Stimulated activated memory B cell treated with anti-CD40 and anti-IgM and Interleukin-4, amounts not matched to agents 10 μg/mL and 1 μg/mL and 100 μg/mL, for 72 hours (primary cell): ENCODE measurements at regions not wholly inside any gene's neighbourhood (a gene's known extent, or its start where the extent isn't known, plus 50 kb on each side); places are given as distances from the start of the nearest gene placed in this dataset.
"Not testable (repeated sequence)": the region's sequence is repeated elsewhere in the genome, so short reads cannot be mapped to it uniquely, and the experiment has no call there.

Source experiments
- ATAC-seq: fragments of 150-1000 bp; cut with Tn5 transposase; 2 replicates; pipeline ENCODE4 v1.10.0; 2021
- H3K27ac Mint-ChIP-seq: one replicate; pipeline ENCODE4 v1.8.0; 2022; ENCODE audit warnings: mild to moderate bottlenecking, mixed read lengths
- H3K27me3 Mint-ChIP-seq: one replicate; pipeline ENCODE4 v1.8.0; 2022; ENCODE audit warnings: mixed read lengths
- H3K36me3 Mint-ChIP-seq: one replicate; pipeline ENCODE4 v1.8.0; 2022; ENCODE audit warnings: mixed read lengths
- H3K4me1 Mint-ChIP-seq: one replicate; pipeline ENCODE4 v1.8.0; 2022; ENCODE audit warnings: mixed read lengths
- H3K4me3 Mint-ChIP-seq: one replicate; pipeline ENCODE4 v1.8.0; 2022; ENCODE audit warnings: mild to moderate bottlenecking, moderate library complexity, mixed read lengths
- H3K9me3 Mint-ChIP-seq: one replicate; pipeline ENCODE4 v1.8.0; 2022; ENCODE audit warnings: mixed read lengths

DNA sequence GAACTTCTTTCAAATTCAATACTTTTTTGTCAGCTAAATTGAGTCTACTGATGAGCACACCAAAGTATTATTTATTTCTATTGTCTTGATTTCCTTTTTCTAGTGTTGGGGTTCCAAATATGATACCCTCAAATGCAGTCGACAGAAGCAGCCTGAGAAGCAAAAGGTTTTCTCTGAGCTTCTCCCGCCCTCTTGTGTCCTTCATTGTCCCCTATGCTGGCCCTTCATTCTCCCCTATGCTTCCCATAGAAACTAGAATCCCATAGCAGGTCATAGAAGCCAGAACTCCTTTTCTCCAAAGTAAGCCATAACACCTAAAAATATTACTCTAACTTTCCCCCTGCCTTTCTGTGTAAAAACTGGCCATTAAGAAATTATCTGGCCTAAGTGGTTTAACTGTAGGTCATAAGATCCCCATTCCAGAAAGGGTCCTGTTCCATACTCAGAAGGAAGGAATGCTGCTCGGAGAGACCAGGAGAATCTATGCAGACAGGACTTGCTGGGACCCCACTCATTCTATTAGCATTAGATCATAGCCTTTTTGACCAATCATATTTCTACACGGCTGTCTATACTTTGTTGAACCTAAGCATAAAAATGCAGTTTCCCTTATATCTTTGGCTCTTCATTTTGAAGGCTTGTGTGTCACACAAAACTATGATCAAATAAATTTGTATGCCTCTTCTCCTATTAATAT is 764.6 kb upstream of the PKDCC start:
- Mint-ChIP-seq H3K27me3 (no peaks in the 10 kb centered on the region), H3K4me1 (no peaks in the 10 kb centered on the region), H3K9me3 (peaks cover 3% of the 10 kb centered on the region), H3K36me3 (no peaks in the 10 kb centered on the region), H3K4me3 (no peak overlapping the region), H3K27ac (no peak overlapping the region)
- no peak for ATAC-seq

GRCh38 chr2:41293491-41293890 is 754.3 kb upstream of the PKDCC start:
- no peak overlapping the region for H3K27ac Mint-ChIP-seq

DNA sequence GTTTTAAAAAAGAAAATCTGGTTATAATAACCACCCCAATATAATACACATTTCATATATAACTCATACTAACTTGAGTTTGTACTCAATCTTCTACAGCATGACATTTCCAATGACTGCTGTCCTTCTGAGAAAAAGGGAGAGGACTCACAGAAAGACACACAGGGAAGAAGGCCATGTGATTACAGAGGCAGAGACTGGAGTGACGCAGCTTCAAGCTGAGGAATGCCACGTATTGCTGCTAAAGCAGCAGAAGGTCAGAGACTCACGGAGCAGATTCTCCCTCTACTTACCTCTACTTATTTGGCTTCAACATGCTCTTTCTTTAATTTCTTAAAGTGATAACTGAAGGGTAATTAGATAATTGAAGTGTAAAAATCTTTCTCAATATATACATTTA is 753.5 kb upstream of the PKDCC start:
- H3K4me1 Mint-ChIP-seq, result no peaks in the 10 kb centered on the region
- no peak overlapping the region for H3K27ac Mint-ChIP-seq
- H3K27me3 Mint-ChIP-seq, result no peaks in the 10 kb centered on the region
- H3K9me3 Mint-ChIP-seq, result peaks cover 4% of the 10 kb centered on the region
- H3K4me3 Mint-ChIP-seq, result no peak overlapping the region
- H3K36me3 Mint-ChIP-seq, result no peaks in the 10 kb centered on the region
- no peak for ATAC-seq

More at GRCh38 chr2:41293491-41293890, 754.3 kb upstream of the PKDCC start:
- H3K9me3 Mint-ChIP-seq, result peaks cover 4% of the 10 kb centered on the region
- ATAC-seq, result no peak
- H3K4me1 Mint-ChIP-seq, result no peaks in the 10 kb centered on the region
- H3K4me3 Mint-ChIP-seq, result no peak overlapping the region
- no peaks in the 10 kb centered on the region for H3K36me3 Mint-ChIP-seq
- no peaks in the 10 kb centered on the region for H3K27me3 Mint-ChIP-seq

DNA sequence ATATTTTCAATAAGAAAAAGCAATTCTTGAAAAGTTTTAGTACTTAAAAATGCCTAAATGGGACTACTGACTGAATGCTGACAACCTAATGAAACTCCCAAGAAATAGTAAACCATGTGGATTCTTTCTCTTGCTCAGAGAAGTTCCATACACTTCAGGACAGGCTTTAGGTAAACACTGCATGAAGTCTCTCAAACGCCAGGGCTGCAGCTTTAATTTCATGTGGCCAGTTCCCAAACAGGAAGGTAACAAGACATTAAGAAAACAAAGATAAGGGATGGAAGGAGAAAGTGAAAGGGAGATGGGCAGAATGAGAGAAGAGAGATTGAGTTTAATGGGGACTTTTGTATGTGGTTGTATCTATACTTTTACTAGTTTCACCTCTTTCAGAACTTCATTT is 734.7 kb upstream of the PKDCC start:
- Mint-ChIP-seq H3K27me3 (no peaks in the 10 kb centered on the region), H3K36me3 (no peaks in the 10 kb centered on the region), H3K4me1 (no peaks in the 10 kb centered on the region), H3K27ac (no peak overlapping the region), H3K9me3 (no peaks in the 10 kb centered on the region), H3K4me3 (no peak overlapping the region)
- no peak for ATAC-seq

GRCh38 chr2:41314511-41315070 is 733.2 kb upstream of the PKDCC start:
- no peak overlapping the region for H3K27ac Mint-ChIP-seq
- no peak for ATAC-seq
- no peaks in the 10 kb centered on the region for H3K4me1 Mint-ChIP-seq
- H3K36me3 Mint-ChIP-seq, result no peaks in the 10 kb centered on the region
- H3K27me3 Mint-ChIP-seq, result no peaks in the 10 kb centered on the region
- no peak overlapping the region for H3K4me3 Mint-ChIP-seq
- no peaks in the 10 kb centered on the region for H3K9me3 Mint-ChIP-seq

GRCh38 chr2:41319437-41319836 is 728.4 kb upstream of the PKDCC start:
- no peak for ATAC-seq
- H3K27ac Mint-ChIP-seq, result no peak overlapping the region

DNA sequence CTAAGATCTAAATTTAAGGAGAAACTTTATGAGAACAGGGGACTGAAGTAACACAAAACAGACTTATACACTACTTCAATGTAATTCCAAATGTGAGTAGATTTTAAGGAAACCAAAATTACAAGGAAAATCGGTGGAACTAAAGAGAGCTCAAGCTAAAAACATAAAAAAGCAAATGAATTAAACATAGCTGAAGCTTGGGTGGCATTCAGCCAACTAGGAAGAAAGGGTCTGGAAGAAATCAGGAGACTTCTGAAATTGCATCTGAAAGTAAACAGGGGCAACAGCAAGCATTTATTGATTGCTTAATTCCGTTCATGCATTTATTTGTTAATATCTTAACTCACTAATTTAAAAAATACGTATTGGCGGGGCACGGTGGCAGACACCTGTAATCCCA is 727.3 kb upstream of the PKDCC start:
- Mint-ChIP-seq H3K27me3 (no peaks in the 10 kb centered on the region), H3K4me3 (no peak overlapping the region), H3K9me3 (peaks cover 2% of the 10 kb centered on the region), H3K36me3 (no peaks in the 10 kb centered on the region), H3K27ac (no peak overlapping the region), H3K4me1 (no peaks in the 10 kb centered on the region)
- ATAC-seq, result no peak

More at GRCh38 chr2:41319437-41319836, 728.4 kb upstream of the PKDCC start:
- Mint-ChIP-seq H3K36me3 (no peaks in the 10 kb centered on the region), H3K27me3 (no peaks in the 10 kb centered on the region), H3K4me3 (no peak overlapping the region), H3K9me3 (peaks cover 2% of the 10 kb centered on the region), H3K4me1 (no peaks in the 10 kb centered on the region)

- peaks cover 2% of the 10 kb centered on the region for H3K9me3 Mint-ChIP-seq
- no peak overlapping the region for H3K27ac Mint-ChIP-seq
- H3K4me3 Mint-ChIP-seq, result no peak overlapping the region
- H3K36me3 Mint-ChIP-seq, result no peaks in the 10 kb centered on the region
- H3K4me1 Mint-ChIP-seq, result no peaks in the 10 kb centered on the region
- no peaks in the 10 kb centered on the region for H3K27me3 Mint-ChIP-seq
- ATAC-seq, result no peak
Measured at GRCh38 chr2:41321351-41321750, 726.5 kb upstream of the PKDCC start.

GRCh38 chr2:41326851-41327250 is 721.0 kb upstream of the PKDCC start:
- Mint-ChIP-seq H3K27ac (no peak overlapping the region), H3K9me3 (peaks cover 2% of the 10 kb centered on the region), H3K4me3 (no peak overlapping the region), H3K36me3 (no peaks in the 10 kb centered on the region), H3K4me1 (no peaks in the 10 kb centered on the region), H3K27me3 (no peaks in the 10 kb centered on the region)
- ATAC-seq, result no peak

GRCh38 chr2:41329040-41329439 is 718.8 kb upstream of the PKDCC start:
- no peaks in the 10 kb centered on the region for H3K36me3 Mint-ChIP-seq
- H3K4me3 Mint-ChIP-seq, result no peak overlapping the region

DNA sequence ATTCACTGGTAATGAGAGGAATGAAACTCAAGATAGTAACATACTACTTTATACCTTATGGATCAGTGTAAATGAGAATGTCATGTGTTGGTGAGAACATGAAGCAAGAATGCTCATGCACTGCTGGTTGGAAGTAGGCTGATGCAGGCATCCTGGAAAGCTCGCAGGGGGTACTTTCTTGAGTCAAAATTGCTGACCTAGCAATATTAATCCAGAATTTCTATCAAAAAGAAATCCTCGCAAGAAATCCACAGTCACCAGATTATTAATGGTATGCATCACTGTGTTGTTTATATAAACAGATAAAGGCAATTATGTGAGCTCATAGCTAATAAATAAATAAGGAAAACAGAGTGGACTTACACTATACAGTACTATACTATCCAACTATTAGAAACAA is 713.7 kb upstream of the PKDCC start:
- Mint-ChIP-seq H3K9me3 (no peaks in the 10 kb centered on the region), H3K27me3 (no peaks in the 10 kb centered on the region), H3K4me1 (no peaks in the 10 kb centered on the region), H3K27ac (no peak overlapping the region), H3K36me3 (no peaks in the 10 kb centered on the region), H3K4me3 (no peak overlapping the region)
- ATAC-seq, result no peak

More at GRCh38 chr2:41329040-41329439, 718.8 kb upstream of the PKDCC start:
- Mint-ChIP-seq H3K9me3 (no peaks in the 10 kb centered on the region), H3K4me1 (no peaks in the 10 kb centered on the region), H3K27ac (no peak overlapping the region), H3K27me3 (no peaks in the 10 kb centered on the region)
- ATAC-seq, result no peak

DNA sequence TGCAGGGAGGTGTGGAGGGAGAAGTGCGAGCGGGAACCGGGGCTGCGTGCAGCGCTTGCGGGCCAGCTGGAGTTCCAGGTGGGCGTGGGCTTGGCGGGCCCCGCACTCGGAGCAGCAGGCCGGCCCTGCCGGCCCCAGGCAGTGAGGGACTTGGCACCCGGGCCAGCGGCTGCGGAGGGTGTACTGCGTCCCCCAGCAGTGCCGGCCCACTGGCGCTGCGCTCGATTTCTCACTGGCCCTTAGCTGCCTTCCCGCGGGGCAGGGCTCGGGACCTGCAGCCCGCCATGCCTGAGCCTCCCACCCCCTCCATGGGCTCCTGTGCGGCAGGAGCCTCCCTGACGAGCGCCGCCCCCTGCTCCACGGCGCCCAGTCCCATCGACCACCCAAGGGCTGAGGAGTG is 712.2 kb upstream of the PKDCC start:
- H3K4me1 Mint-ChIP-seq, H3K9me3 Mint-ChIP-seq, H3K4me3 Mint-ChIP-seq, ATAC-seq, H3K27ac Mint-ChIP-seq, H3K36me3 Mint-ChIP-seq, H3K27me3 Mint-ChIP-seq: not testable (repeated sequence)

- Mint-ChIP-seq H3K9me3 (peaks cover 4% of the 10 kb centered on the region), H3K4me3 (no peak overlapping the region), H3K4me1 (no peaks in the 10 kb centered on the region), H3K36me3 (no peaks in the 10 kb centered on the region), H3K27me3 (no peaks in the 10 kb centered on the region), H3K27ac (no peak overlapping the region)
- ATAC-seq, result no peak
Measured at GRCh38 chr2:41337956-41338355, 709.9 kb upstream of the PKDCC start.

DNA sequence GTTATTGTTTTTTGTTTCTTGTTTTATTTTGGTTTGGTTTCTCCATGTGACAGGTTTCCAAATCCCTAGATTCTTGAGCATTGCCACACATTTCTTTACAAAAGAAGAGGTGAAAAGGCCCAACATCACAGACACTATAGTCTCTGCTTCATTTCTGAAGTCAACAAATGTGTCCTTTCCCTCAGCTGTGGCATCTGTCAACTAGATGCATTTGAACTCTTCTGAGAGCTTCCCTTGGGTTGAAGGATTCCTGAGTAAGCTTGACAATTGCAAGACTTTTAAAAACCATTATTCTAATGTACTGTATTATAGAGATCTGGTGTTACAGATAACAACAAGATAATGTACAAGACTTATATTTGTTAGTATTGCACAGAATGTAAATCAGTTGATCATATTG is 703.3 kb upstream of the PKDCC start:
- no peak overlapping the region for H3K4me3 Mint-ChIP-seq
- H3K9me3 Mint-ChIP-seq, result peaks cover 6% of the 10 kb centered on the region
- H3K27ac Mint-ChIP-seq, result no peak overlapping the region
- H3K4me1 Mint-ChIP-seq, result no peaks in the 10 kb centered on the region
- no peaks in the 10 kb centered on the region for H3K27me3 Mint-ChIP-seq
- no peak for ATAC-seq
- no peaks in the 10 kb centered on the region for H3K36me3 Mint-ChIP-seq

DNA sequence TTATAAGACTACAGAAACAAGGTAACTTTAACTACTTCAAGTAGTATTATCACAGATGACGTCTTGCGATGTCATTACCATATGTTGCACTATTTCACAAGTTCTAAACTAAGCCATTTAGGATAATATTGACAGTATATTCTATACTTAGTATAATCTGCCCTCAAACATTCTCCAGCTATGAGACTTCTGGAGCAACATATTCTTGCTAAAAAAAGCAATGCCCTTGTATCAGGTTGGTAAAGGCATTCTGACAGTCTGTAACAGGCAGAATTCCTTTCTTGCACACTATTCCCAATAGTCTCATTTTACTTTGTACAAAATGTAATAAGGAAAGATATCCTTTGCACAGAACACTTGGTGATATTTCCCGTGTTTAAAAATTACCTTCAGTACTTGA is 694.8 kb upstream of the PKDCC start:
- no peak for ATAC-seq
- no peaks in the 10 kb centered on the region for H3K36me3 Mint-ChIP-seq
- H3K9me3 Mint-ChIP-seq, result no peaks in the 10 kb centered on the region
- no peak overlapping the region for H3K4me3 Mint-ChIP-seq
- H3K4me1 Mint-ChIP-seq, result no peaks in the 10 kb centered on the region
- no peak overlapping the region for H3K27ac Mint-ChIP-seq
- no peaks in the 10 kb centered on the region for H3K27me3 Mint-ChIP-seq

DNA sequence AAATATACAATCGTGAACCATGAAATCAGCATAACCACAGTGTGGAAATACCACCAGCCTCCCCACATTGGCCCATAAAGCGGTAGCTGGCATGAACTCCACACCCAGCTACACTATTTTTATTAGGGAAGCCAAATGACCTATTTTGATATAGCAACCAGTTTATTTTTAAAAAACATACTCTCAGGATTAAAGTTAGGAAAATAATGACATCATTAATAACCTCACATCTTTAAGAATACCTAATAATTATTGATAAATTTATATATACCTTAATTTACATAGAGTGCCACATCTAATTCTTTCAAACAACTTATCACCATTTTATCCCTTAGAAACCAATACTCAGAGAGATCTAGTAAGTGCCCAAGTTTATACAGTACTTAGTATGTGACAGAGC is 692.0 kb upstream of the PKDCC start:
- no peak overlapping the region for H3K4me3 Mint-ChIP-seq
- H3K27ac Mint-ChIP-seq, result no peak overlapping the region
- no peak for ATAC-seq
- H3K9me3 Mint-ChIP-seq, result no peaks in the 10 kb centered on the region
- no peaks in the 10 kb centered on the region for H3K27me3 Mint-ChIP-seq
- H3K36me3 Mint-ChIP-seq, result no peaks in the 10 kb centered on the region
- no peaks in the 10 kb centered on the region for H3K4me1 Mint-ChIP-seq
